ENCODE measurements at regions not wholly inside any gene's neighbourhood (a gene's known extent, or its start where the extent isn't known, plus 50 kb on each side); places are given as distances from the start of the nearest gene placed in this dataset.
"Not testable (repeated sequence)": the region's sequence is repeated elsewhere in the genome, so short reads cannot be mapped to it uniquely, and the experiment has no call there.

DNA sequence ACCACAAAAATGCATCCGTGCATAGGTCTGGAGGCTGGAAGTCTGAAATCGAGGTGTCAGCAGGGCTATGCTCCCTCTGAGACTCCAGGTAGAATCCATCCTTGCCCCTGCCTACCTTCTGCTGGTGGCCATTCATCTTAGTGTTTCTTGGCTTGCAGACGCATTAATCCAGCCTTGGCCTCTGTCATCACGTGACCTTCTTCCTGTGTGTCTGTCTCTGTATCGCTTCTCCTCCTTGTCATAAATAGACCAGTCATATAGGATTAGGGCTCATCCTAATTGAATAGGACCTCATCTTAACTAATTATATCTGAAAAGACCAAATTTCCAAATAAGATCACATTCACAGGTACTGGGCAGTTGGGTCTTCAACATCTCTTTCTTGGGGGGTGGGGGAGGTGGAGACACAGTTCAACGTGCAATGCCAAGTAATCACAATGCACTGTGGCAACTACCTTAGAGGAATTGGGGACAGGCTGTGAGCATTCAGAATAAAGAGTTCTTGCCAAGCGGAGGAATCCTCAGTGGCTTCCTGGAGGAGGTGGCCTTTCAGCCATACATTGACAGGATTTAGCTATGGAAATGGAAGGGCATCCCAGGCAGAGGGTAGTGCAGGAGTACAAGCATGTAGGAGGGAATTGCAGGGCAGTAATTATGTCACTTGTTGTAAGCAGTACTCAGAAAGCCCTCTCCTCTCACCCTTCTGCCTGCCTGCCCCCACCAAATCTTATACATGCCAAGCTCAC lies 96.2 kb upstream of the SYT13 start:
- no peak for DNase-seq

DNA sequence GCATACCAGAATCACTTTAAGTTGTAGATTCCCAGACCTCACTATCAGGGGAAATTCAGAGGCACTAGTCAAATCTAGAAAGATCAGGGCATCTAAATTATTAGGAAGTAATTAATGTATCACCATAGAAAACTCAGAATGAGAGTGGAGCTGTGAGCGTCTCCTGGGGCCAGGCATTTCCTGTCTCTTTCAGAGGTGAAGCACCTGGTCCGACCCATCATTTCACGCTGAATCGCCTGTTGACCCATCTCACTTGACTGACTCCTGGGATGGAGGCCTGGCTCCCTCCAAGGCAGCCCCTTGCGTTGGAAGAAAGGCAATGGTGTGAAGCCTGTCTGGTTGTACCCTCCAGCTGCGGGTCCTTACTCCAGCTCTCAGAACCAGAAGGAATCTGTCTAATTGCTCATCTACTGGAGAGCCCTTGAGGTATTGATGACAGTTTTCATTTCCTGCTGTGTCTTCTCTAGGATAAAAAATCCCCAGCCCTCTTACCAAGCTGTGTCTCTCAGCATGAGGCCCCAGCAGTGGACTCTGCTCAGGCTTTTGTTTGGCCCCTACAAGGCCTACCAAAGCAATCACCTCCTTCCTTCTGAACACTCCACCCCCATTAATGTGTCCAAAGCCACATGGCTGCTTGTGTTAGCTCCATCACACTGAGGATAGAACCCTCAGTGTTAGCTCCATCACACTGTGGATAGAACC lies 93.2 kb upstream of the SYT13 start:
- DNase-seq = no peak

DNA sequence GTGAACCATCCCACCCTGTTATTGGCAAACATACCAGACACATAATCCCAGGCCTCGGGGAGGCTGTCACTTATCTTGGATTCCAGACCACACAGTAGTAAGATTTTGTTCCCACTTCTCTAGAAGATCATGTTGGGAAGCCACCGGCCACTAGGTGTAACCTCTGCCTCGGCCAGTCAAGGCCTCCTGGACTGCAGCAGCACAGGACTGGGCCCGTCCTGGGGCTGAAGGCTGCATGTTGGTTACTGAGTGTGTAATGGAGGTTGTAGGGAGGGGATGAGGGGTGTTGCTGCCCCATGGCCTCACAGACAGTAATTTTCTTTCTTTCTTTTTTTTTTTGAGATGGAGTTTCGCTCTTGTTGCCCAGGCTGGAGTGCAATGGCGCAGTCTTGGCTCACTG lies 92.4 kb upstream of the SYT13 start:
- DNase-seq = no peak

DNA sequence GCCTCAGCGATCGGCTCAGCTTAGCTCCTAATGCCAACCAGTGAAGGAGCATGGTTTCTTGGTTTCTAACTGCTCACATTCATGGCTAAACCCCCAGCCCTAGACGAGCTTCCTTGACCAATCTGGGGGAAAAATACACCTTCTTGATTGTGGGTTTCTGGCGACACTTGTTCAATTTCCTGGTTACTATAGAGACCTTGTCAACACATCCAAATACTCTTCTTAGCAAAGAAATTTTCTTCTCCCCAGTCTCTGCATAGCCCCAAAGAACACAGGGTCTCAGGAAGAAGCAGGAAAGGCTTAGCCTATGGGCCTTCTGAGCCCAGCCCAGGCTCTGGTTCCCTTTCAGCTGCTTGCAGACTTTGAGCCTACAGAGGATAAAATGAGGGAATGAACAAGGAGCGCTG lies 88.5 kb upstream of the SYT13 start:
- peak; percentile 6 for DNase-seq

DNA sequence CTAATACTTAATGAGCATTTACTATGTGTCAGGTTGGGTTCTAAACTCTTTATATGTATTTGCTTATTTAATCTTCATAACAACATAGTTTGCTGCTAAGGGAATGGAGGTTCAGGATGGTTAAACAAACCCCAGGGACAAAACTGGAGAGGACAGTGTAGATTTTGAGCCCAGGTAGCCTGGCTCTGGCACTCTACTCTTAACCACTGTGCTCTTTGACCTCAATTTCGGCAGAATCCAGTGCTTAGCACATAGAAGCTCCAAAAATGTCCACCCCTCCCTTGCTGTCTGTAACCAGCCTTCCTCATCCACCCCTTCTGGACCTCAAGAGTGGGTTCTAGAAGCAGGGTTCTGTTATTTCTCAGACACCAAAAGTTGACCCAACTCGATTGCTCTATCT lies 88.0 kb upstream of the SYT13 start:
- no peak for DNase-seq

DNA sequence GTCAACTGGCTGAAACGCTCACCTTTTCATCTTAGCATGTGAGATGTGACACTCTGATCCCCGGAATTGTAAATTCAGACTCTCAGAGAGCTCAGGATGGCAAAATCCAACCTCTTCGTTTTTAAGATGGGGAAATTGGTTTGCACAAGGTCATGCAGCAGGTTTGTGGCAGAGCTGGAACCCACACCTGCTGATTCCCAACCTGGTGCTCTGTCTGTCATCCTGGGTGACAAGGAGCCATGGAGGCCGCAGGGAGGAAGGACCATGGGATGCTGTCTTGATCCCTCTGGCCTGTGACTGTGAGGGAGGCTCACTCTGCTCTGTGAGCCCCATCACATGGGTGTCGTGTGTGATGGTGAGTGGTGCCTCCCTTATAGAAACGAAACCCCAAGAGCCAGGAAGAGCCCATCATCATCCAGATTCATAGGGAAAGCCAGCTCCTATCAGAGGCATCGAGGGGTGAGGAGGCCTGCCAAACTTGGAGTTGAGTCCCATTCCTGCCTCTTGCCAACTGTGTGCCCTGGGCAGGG lies 87.4 kb upstream of the SYT13 start:
- no peak for DNase-seq

DNA sequence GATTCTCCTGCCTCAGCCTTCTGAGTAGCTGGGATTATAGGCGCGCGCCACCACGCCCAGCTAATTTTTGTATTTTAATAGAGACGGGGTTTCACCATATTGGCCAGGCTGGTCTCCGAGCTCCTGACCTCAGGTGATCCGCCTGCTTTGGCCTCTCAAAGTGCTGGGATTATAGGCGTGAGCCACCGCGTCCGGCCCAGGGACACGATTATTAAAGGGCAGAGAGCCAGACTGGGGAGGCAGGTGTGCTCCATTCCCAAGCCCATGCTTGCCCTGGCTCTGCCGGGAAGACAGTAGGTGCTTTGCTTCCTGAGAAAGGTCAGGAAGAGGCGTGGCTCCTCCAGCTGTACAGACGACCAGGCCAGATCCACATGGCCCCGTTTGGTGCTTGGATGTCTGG lies 86.3 kb upstream of the SYT13 start:
- not testable (repeated sequence) for DNase-seq

DNA sequence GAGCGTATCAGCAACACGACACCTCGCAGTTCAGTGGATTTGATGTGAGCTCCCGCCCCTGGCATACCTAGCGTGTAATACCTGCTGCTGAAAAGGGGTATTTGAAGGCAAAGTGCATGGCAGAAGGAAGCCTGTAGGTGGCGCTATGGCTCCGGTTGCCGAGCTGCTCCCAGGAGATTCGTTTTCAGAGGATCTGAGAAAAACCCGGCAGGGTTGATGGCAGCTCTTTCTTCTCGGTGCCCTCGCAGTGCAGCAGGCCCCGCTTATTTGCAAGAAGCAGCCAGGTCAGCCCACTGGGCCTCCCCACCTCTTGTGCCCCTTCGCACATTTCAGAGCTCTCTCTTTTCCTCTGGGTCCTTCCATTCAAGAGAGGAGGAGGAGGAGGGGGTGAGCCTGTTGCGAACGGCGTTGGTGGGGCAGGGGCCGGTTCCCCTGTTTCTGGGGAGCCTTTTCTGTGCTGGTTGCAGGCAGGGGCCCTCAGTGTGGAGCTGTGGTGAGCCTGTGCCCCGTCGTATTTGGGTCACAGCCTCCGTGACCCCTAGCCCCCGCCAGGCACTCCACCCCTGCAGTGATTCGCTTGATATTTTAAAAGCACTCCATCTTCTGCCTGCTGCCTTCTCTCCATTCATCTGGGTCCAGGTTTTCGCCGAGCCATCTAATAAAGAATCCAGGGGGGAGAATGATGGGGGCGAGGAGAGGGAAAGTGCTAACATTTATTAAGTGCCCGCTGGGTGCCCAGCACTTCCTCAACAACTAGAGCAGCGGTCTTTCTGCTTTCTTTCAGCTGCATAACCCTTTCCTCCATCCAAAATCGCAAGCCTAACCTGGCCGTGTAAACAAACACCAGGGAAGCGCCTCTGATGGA lies 85.3 kb upstream of the SYT13 start:
- peak; percentile 60 for DNase-seq

DNA sequence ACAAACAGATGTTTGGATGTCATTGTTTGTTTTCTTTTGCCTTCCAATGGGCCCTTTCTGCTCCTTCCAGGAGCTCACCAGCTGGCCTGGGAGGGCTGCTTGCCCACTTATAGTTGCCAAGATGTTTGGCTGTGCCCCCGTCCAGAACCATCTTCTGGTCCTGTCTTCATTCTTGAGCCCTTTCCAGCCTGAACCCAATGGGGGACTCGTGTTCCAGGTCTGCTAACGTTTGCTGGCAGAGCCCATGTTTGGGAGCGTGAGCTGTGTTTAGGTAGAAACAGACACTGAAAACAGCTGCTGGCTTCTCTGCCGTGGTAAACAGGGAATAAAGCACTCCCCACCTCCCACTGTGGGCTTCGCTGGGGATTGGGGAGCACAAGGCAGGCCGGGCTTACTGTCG lies 83.2 kb upstream of the SYT13 start:
- DNase-seq = no peak

DNA sequence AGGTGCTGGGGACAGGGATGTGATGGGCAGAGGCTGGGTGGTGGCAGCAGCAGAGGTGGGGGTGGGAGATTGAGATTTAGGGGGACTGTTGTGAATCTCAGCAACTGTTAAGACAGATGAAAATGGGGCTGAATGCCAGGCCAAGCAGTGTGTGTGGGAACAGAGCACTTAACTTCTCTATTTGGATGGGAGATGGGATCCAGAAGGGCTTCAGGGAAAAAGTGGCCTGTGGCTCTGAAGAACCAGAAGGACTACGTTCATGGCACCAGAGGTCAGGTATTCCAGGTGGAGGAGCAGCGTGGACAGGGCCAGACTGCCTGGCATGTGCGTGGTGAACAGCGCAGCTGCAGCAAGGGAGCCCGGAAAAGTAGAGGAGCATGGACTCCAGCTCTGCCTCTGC lies 82.6 kb upstream of the SYT13 start:
- DNase-seq = no peak

DNA sequence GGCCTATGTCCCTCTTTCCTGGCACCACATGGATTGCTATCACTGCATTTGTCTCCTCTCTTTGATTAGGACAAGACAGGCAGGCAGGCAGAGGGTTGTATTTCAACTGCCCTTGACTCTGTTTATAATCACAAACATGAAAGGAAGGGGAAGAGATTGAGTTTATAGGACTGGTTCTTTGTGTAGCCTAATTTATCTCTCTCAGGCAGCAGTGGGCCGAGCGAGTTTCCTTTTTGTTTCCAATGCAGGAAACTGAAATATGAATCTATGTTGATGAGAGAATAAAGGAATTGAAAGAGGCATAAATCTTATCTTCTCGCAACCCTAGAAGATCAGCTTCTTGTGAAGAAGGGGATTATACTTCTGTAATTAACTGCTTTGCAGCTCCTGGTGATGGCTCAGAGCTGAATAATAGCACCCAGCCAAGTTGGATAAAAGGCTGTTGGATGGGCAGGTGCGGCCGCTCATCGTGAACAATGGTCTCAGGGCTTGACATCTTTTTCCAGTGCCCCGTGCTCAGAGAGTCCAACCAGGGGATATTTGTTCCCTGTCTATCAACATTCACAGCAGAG lies 80.6 kb upstream of the SYT13 start:
- DNase-seq = no peak

DNA sequence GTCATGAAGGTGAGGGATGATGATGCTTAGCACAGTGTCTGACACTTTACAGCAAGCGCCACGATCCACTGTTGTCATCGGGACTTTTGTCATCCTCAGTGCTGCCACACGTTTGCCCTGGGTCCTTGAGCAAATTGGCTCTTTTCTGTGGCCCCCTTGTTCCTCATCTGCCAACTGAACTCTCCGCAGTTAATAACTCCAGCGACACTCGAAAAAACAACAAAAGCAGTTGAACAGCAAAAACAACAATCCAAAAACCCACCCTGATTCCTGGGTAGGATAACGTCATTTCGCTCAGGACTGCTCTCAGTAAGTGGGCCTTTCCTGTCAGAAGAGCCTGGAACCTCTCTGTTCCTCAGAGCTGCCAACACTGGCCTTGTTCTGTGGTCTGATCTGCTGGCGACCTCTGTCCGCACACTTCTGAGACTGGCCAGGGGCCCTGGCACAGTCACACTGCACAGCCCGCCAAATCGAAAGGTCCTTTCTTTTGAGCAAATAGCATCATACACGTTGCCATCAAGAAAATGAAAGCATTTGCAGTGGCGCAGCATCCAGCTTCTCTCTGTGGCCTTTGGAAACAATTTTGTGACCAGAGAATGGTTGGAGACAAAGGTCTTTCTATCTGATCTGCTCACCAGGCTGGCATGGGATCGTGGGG lies 79.9 kb upstream of the SYT13 start:
- DNase-seq = no peak

DNA sequence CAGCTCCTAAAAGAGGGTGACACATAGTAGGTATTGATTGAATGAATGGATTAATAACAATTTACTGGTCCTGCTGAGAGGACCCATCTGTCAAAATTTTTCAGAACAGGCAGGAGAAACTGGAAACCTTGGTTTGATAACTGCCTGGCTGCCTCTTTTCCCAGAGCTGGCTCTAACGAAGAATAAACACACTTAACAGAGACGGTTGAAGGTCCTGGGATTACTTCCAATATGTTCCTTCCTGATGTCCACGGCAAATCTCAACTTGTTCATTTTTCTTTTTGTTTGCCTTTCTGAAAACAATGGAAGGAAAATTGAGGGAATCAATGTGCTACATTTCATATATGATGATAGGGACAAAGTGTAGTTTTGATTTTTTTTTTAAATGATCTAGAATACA lies 76.5 kb upstream of the SYT13 start:
- no peak for DNase-seq

DNA sequence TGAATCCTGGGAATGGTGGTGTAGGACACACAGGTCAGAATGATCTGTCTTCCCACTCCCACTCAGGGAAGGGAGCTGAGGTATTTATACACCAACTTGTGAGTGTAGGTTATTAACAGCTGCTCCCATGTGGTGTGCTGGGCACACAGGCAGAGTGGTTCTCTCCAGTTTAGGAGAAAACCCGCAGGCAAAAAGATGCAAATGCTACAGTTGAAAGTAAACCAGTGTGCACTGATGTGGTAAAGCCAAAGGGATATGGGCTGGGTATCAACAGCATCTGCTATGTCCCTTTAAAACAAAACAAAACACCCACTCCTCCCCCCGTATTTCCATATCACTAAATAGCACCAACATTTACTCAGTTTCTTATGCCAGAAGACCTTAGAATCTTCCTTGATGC lies 75.4 kb upstream of the SYT13 start:
- no peak for DNase-seq

DNA sequence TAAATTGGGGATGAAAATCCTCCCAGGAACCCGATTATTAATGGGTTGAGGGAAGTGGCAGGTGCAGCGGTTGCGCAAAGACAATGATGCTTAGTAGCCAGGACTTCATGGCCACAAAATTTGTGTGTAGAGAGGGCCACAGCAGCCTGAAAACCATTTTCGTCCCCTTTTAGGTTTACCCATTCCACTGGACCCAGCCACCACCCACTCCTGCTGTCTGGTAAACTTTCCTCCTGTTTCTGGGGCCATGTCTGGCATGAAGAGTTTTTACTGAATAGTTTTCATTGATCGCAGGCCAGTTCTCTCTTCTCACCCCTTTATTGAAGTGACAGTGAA lies 69.5 kb upstream of the SYT13 start:
- no peak for DNase-seq

DNA sequence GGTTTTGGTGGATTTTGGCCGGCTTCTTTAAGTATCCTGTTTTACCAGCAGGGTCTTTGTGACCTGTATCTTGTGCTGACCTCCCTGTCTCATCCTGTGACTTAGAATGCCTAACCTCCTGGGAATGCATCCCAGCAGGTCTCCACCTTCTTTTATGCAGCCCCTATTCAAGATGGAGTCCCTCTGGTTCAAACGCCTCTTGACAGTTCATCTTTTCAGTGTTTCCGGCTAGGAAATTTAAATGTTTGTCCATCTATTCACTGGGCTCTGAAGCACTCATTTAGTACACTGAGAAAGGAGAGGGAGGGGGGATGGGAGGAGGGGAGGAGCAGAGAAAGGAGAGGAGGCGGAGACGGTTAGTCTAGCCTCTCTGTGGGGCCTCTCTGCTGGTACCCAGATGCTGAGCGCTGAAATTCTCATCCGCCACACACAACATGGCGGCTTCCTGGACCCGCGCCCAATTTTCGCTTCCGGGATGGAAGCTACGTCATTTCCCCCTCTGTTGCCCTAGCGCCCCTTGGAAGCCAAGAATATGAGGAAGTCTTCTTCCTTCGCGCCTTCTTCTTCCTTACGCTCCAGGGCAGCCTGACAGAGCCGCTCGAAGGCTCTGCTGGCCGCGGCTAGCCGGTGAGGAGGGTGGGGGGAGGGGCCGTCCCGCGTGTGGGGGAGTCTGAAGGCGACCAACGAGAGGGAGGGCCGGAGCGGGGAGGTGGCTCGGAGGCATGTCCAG lies 69.0 kb upstream of the SYT13 start:
- peak; percentile 88 for DNase-seq

DNA sequence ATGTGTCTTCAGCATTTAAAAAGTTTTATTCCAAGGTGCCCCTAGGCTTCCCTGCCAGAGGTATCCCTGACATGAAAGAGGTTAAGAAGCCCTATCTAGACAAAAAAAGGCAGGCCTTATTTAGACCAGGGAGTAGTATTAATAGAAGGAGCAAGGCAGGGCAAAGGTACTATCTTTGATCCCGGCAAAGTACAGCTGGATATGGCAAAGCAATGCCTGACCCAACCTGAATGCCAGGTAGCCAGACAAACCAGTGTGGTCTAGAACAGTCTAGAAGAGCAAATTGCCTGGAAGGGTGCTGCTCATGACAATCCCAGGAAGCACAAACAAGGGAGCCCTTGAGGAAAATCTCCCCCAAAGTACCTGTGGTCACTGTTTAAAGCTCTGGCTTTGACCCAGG lies 62.6 kb upstream of the SYT13 start:
- no peak for DNase-seq

DNA sequence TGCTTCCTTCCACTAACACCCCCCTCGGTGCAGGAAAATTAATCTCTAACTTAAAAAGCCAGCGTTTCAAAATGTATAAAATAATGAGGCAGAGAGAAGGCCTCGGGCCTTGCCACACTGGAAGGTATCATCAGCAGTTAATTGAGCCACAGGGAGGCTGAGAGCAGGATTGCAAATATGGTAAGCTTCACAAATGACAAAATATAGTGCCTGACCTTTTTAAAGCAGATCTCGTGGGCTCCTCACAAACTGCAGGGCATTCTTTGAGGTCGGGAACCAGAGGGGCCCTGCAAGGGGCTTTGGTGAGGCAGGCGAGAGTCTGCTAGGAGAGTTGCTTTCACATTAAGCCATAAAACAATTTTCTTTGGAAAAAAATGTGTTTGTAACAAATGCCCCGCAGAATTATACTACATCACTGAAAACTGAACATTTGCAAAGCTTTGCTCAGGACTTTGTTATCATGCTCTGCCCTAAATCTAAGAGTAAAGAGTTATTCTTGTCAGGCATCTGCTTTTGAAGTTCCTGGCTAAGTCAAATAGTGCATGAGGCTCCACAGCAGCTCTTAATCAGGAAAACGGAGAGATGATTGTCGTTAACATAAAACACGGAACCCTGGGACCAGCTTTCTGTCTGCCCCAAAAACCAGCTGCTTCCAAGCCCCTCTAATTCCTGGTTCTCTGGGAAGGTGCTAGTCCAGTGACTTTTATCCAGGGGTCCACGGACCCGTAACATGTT lies 61.4 kb upstream of the SYT13 start:
- DNase-seq = no peak

DNA sequence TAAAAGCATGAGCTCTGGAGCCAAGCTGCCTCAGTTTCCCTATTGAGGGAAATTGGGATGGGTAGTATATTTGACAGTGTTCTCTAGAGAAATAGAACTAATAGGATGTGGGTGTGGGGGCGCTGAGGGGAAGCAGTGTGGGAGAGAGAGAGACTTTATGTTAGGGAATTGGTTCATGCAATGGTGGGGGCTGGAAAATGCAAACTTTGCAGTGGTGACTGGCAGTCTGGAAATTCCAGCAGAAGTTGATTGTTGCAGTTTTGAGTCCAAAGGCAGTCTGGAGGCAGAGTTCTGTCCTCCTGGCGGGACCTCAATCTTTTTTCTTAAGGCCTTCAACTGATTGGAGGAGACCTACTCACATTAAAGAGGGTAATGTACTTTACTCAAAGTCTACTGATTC lies 59.4 kb upstream of the SYT13 start:
- DNase-seq = no peak

DNA sequence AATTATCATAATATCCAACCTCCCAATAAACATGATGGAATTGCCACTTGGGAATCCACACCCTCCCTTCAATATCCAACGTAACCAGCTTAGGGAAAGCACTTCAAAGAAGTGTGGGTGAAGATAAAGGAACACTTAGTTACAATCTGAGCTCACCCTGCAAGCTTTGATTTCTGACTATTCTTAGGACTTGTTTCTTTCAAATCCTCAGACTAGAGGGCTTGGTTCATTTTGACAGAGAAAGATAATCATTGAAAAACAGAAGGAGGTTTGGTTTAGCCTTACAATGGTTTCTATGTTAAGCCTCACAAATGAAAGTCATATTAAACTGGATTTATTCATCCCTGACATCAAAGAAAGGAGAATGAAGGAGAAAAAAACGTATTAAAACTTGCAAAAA lies 57.9 kb upstream of the SYT13 start:
- DNase-seq = no peak

DNA sequence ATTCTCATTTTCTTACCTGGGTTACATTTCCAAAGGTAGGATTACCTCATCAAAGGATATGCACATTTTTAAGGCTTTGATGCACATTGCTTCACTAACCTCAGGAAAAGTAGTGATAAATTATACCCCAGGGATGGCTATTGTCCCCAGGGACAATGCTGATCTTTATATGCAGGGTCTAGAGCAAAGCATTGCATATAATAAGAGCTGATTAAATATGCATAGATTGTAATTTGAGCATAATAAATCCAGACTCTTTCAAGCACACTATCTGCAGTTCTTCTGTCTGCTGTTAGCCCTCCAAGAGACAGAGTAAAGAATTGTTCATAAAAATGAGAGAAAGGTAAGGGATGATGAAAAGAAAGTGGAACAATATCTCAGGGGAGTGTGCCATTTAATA lies 57.3 kb upstream of the SYT13 start:
- DNase-seq = no peak
